Endodermal cell (in vitro differentiated cells): ENCODE measurements at regions not wholly inside any gene's neighbourhood (a gene's known extent, or its start where the extent isn't known, plus 50 kb on each side); places are given as distances from the start of the nearest gene placed in this dataset.
"Not testable (repeated sequence)": the region's sequence is repeated elsewhere in the genome, so short reads cannot be mapped to it uniquely, and the experiment has no call there.

Experiments
- DNase-seq: peaks from one replicate; pipeline ENCODE4 v3.0.0-alpha.2; 2017
- H3K27ac ChIP-seq: 2 replicates; pipeline ENCODE4 v1.5.1; 2013; ENCODE audit warnings: mild to moderate bottlenecking, low read depth, low read length, moderate library complexity
- H3K27me3 ChIP-seq: 2 replicates; pipeline ENCODE4 v1.6.1; 2013; ENCODE audit warnings: mild to moderate bottlenecking, low read length, moderate library complexity; ENCODE audit not compliant: insufficient read depth, control insufficient read depth, poor library complexity, severe bottlenecking
- H3K36me3 ChIP-seq: 2 replicates; pipeline ENCODE4 v1.7.0; 2013; ENCODE audit warnings: mild to moderate bottlenecking, low read length, moderate library complexity; ENCODE audit not compliant: control insufficient read depth, insufficient read depth
- H3K4me1 ChIP-seq: one replicate; pipeline ENCODE4 v1.7.0; 2013; ENCODE audit warnings: low read length; ENCODE audit not compliant: control insufficient read depth, insufficient read depth
- H3K4me3 ChIP-seq: 2 replicates; pipeline ENCODE4 v1.5.1; 2013; ENCODE audit warnings: mild to moderate bottlenecking, low read length, moderate library complexity
- H3K9ac ChIP-seq: 2 replicates; pipeline ENCODE4 v1.6.1; 2013; ENCODE audit warnings: mild to moderate bottlenecking, low read length, moderate library complexity; ENCODE audit not compliant: poor library complexity, severe bottlenecking; ENCODE audit errors: extremely low read depth
- H3K9me3 ChIP-seq: 2 replicates; pipeline ENCODE4 v1.6.1; 2013; ENCODE audit warnings: mild to moderate bottlenecking, low read length, moderate library complexity; ENCODE audit not compliant: control insufficient read depth
- H3K27ac Mint-ChIP-seq: 2 replicates; pipeline ENCODE4 v1.8.0; 2020; ENCODE audit warnings: mixed read lengths
- H3K27me3 Mint-ChIP-seq: 2 replicates; pipeline ENCODE4 v1.8.0; 2021; ENCODE audit warnings: mild to moderate bottlenecking, mixed read lengths; ENCODE audit not compliant: insufficient read depth
- H3K36me3 Mint-ChIP-seq: 2 replicates; pipeline ENCODE4 v1.8.0; 2020; ENCODE audit warnings: low read depth, mixed read lengths
- H3K4me1 Mint-ChIP-seq: 2 replicates; pipeline ENCODE4 v1.8.0; 2020; ENCODE audit warnings: mixed read lengths
- H3K4me3 Mint-ChIP-seq: 2 replicates; pipeline ENCODE4 v1.8.0; 2020; ENCODE audit warnings: mild to moderate bottlenecking, moderate library complexity, mixed read lengths
- H3K9me3 Mint-ChIP-seq: 2 replicates; pipeline ENCODE4 v1.8.0; 2020; ENCODE audit warnings: mild to moderate bottlenecking, mixed read lengths
- WGBS, 2 experiments: methylation state at CpG; one replicate each; pipeline versions ENCODE4 v1.1.5 to v1.1.7; 2013; ENCODE audit warnings: missing lambda C conversion rate in 2 of 2, mixed read lengths in 1 of 2; ENCODE audit not compliant: insufficient coverage in 1 of 2, insufficient read length in 1 of 2; 5-methylcytosine and 5-hydroxymethylcytosine counted together

DNA sequence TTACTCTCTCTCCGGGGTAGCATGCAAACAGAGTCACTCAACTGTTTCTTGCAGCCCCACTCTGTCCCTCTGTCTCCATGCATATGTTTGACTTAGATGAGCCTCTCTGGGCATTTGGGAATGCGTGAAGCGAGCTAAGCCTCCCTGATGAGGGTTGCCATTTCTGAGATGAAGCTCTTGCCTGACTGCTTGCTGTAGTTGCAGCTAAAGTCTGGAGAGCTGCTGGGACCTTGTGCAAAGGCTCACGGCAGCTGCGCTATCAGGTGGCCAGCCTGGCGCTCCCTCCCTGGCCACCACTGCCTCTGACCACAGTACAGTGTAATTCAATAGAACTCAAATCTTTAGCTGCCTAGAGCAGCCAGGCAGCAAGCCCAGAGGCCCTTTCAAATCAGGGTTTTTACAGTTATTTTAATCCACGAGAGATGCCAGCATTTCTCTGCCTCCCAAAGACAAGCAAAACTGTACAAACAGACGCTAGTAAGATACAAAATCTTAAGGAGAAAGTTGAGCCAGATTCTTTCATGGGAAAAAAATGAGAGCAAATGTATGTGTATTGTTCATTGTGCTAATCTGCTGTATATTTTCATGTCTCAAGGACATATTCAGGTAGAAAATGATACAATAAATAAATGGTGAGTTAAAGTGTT, 694.6 kb downstream of the PRIM2 start:
- not testable (repeated sequence) for H3K4me1 ChIP-seq, H3K9ac ChIP-seq, H3K36me3 ChIP-seq, H3K4me3 ChIP-seq, H3K27ac Mint-ChIP-seq, H3K27ac ChIP-seq, H3K4me3 Mint-ChIP-seq, DNase-seq, H3K27me3 ChIP-seq, H3K4me1 Mint-ChIP-seq, H3K36me3 Mint-ChIP-seq, H3K27me3 Mint-ChIP-seq
- peaks cover 14% of the 10 kb centered on the region for H3K9me3 ChIP-seq
- WGBS, 2 experiments: 71 to 75% methylated on average over 2 to 6 of the region's 8 CpGs
- H3K9me3 Mint-ChIP-seq: peaks cover 74% of the 10 kb centered on the region

DNA sequence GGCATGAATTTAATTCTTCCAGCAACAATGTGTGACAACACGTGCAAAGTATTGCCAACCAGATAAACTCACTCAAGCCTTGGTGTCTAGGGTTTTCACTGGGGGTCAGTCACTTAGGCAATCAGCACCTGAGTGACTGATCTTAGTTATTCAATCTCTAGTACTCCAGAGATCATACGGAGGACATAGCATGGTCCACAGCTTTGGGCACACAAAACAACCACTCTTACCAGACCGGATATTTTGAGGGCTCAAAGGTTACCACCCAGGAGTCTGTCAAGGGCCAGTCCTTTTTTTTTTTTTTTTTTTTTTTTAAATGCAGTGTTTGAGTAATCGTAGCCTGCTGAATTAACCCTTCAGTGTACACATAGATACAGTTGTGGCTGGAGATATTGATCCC, 699.2 kb downstream of the PRIM2 start:
- not testable (repeated sequence) for H3K4me1 ChIP-seq, DNase-seq, H3K27ac Mint-ChIP-seq, H3K4me1 Mint-ChIP-seq, H3K9ac ChIP-seq, H3K27me3 ChIP-seq, H3K36me3 Mint-ChIP-seq, H3K36me3 ChIP-seq, H3K27me3 Mint-ChIP-seq, H3K4me3 ChIP-seq, H3K27ac ChIP-seq, H3K4me3 Mint-ChIP-seq
- H3K9me3 ChIP-seq: peaks cover 14% of the 10 kb centered on the region
- peaks cover 80% of the 10 kb centered on the region for H3K9me3 Mint-ChIP-seq
- WGBS, 2 experiments: 67% methylated on average over 4 of the region's 4 CpGs; no CpG with 5 or more reads in 1 of the 2 experiments

DNA sequence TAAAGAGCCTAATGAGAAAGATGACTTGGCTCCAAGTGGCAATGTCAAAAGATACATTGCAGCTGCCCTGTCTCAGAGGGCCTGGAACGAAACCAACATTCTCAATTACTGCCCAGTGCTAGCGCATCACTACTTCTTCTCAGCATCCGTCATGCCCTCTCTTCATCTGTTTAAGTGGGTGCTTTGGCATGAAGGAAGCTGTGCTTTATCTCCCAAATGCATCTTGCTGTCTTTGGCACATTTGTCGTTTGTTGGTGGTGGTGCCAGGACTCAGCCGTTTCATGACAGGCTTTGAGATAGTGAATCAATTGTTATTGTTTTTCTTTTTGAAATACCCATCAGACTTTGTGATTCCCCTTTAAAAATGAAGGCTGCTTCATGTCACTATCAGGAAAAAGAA, 710.8 kb downstream of the PRIM2 start:
- not testable (repeated sequence) for H3K27me3 Mint-ChIP-seq, H3K4me3 ChIP-seq, H3K4me1 ChIP-seq, DNase-seq, H3K4me3 Mint-ChIP-seq, H3K27ac ChIP-seq, H3K36me3 ChIP-seq, H3K9ac ChIP-seq, H3K36me3 Mint-ChIP-seq, H3K27ac Mint-ChIP-seq, H3K4me1 Mint-ChIP-seq, H3K27me3 ChIP-seq
- peaks cover 11% of the 10 kb centered on the region for H3K9me3 ChIP-seq
- H3K9me3 Mint-ChIP-seq: peaks cover 53% of the 10 kb centered on the region
- WGBS, 2 experiments: 81 to 100% methylated on average over 2 to 5 of the region's 5 CpGs

DNA sequence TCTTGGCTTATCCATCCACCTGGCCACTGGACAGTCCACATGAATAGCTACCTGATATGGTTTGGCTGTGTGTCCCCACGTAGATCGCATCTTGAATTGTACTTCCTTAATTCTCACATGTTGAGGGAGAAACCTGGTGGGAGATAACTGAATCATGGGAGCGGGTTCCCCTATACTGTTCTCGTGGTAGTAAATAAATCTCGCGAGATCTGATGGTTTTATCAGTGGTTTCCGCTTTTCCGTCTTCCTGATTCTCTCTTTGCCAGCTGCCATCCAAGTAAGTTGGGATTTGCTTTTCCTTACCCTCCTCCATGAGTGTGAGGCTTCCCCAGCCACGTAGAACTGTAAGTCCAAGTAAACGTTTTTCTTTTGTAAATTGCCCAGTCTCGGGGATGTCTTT, 720.8 kb downstream of the PRIM2 start:
- H3K36me3 ChIP-seq, H3K4me3 ChIP-seq, H3K27me3 Mint-ChIP-seq, H3K27ac Mint-ChIP-seq, H3K4me1 ChIP-seq, H3K4me3 Mint-ChIP-seq, H3K36me3 Mint-ChIP-seq, H3K27ac ChIP-seq, H3K4me1 Mint-ChIP-seq, DNase-seq, H3K27me3 ChIP-seq, H3K9me3 ChIP-seq, H3K9ac ChIP-seq: not testable (repeated sequence)
- H3K9me3 Mint-ChIP-seq: peaks cover 55% of the 10 kb centered on the region
- WGBS, 2 experiments: 76 to 83% methylated on average over 8 to 11 of the region's 11 CpGs

DNA sequence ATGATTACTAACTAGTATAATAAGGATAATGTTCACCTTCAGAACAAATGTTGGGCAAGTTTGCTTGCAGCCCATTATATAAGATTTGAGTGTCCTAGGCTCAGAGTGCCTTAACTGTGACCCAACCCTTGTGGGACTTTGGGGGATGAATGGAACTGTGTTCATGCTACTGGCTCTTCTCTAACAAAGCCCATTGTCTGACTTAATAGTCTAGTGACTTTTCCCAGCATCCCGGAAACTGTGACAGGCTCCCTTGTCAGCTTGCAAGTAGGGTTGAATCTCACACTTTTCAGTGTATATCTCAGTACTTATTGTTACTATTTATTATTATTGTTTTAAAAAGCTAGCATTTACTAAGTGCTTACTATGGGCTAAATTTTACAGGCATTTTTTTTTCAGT, 729.2 kb downstream of the PRIM2 start:
- not testable (repeated sequence) for H3K9ac ChIP-seq, H3K4me3 Mint-ChIP-seq, H3K27ac ChIP-seq, H3K27me3 Mint-ChIP-seq, H3K4me1 Mint-ChIP-seq, DNase-seq, H3K36me3 Mint-ChIP-seq, H3K27ac Mint-ChIP-seq, H3K4me3 ChIP-seq, H3K4me1 ChIP-seq, H3K36me3 ChIP-seq, H3K9me3 ChIP-seq, H3K27me3 ChIP-seq
- no CpG with 5 or more reads among the region's 1 CpG for WGBS, 2 experiments
- H3K9me3 Mint-ChIP-seq: peaks cover 55% of the 10 kb centered on the region

DNA sequence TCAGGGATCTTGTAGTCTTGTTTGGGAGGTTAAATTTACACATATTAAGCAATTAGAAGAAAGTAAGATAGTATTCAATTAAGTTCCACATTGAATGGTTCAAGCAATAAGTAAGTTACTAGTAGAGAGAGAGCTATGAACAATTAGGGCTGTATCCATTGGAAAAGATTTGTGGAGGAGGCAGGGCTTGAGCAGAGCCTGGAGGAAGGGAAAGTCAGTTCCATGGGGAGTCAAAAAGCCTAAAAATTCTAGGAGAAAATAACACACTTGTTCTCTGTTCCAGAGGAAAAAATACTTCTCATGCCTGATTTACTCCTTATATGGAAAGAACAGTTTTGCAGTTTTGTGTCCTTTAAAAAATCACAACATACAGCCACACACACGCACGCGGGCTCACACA, 730.0 kb downstream of the PRIM2 start:
- not testable (repeated sequence) for H3K9ac ChIP-seq, H3K4me3 Mint-ChIP-seq, H3K4me3 ChIP-seq, H3K27me3 ChIP-seq, H3K27me3 Mint-ChIP-seq, H3K9me3 ChIP-seq, DNase-seq, H3K27ac ChIP-seq, H3K36me3 ChIP-seq, H3K36me3 Mint-ChIP-seq, H3K27ac Mint-ChIP-seq, H3K4me1 Mint-ChIP-seq, H3K4me1 ChIP-seq
- WGBS, 2 experiments: 80% methylated on average over 3 of the region's 3 CpGs; no CpG with 5 or more reads in 1 of the 2 experiments
- peaks cover 60% of the 10 kb centered on the region for H3K9me3 Mint-ChIP-seq

DNA sequence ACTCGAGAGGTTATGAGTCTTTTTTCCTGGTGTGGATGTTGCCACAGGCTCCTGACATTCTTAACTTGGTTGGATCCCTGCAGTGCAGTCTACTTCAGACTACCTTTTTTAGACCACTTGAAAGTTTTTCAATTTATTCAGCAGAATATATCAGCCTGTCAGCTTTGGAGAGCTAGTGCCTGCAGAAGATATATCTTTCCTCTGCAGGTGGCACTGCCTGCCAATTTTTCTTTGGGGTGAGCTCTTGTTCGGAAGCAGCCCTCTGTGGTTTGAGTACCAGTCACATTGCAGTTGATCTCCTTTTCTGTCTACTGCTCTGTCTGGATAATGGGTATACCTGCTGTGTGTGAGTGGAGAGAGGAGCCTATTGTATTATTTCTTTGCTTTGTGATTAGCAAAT, 730.4 kb downstream of the PRIM2 start:
- H3K27me3 Mint-ChIP-seq, H3K36me3 ChIP-seq, H3K9ac ChIP-seq, H3K36me3 Mint-ChIP-seq, H3K4me1 Mint-ChIP-seq, H3K27ac Mint-ChIP-seq, H3K4me3 Mint-ChIP-seq, H3K4me1 ChIP-seq, H3K27ac ChIP-seq, H3K9me3 ChIP-seq, DNase-seq, H3K4me3 ChIP-seq, H3K27me3 ChIP-seq: not testable (repeated sequence)
- WGBS, 2 experiments: 75% methylated on average over 1 of the region's 2 CpGs; no CpG with 5 or more reads in 1 of the 2 experiments
- H3K9me3 Mint-ChIP-seq: peaks cover 60% of the 10 kb centered on the region
